ENCODE measurements at regions not wholly inside any gene's neighbourhood (a gene's known extent, or its start where the extent isn't known, plus 50 kb on each side); places are given as distances from the start of the nearest gene placed in this dataset.

GRCh38 chr1:99084562-99084961 is 79.9 kb upstream of the PLPPR5 start:
- H3K4me3 ChIP-seq: no peak overlapping the region
- H4K20me1 ChIP-seq (ENCODE audit: insufficient read depth): no peaks in the 10 kb centered on the region
- no peaks in the 10 kb centered on the region for H3K9me2 ChIP-seq (ENCODE audit: insufficient read depth)
- TF ChIP-seq EZH2 (IDR thresholded peaks at IDR 0.05; ENCODE audit: insufficient read depth, poor library complexity, severe bottlenecking) (no peak), EZH2phosphoT487 (IDR thresholded peaks at IDR 0.05; ENCODE audit: insufficient read depth, low read depth) (no peak)
- 55 to 67% methylated on average over 1 of the region's 1 CpG for WGBS, 2 experiments (ENCODE audit: low coverage in 1 of 2, low lambda C conversion rate in 2 of 2, missing lambda C conversion rate in 2 of 2)
- H2AFZ ChIP-seq: no peak overlapping the region
- H3K36me3 ChIP-seq (ENCODE audit: low read depth): no peaks in the 10 kb centered on the region
- in situ Hi-C loops (cut with MboI): no loop called here
- H3K4me1 ChIP-seq (ENCODE audit: insufficient read depth): no peaks in the 10 kb centered on the region
- H3F3A ChIP-seq (ENCODE audit: insufficient read depth): no peaks in the 10 kb centered on the region
- no peak overlapping the region for H3K9ac ChIP-seq
- no peak overlapping the region for H3K27ac ChIP-seq
- no peaks in the 10 kb centered on the region for H3K9me3 ChIP-seq (ENCODE audit: low read depth)
- H3K79me2 ChIP-seq (ENCODE audit: insufficient read depth): no peaks in the 10 kb centered on the region
- no peak for DNase-seq
- H3K4me2 ChIP-seq (ENCODE audit: unreplicated experiment): no peak overlapping the region
- no peaks in the 10 kb centered on the region for H3K27me3 ChIP-seq (replicated peaks; ENCODE audit: insufficient read depth)

GRCh38 chr1:99086057-99086456 is 81.4 kb upstream of the PLPPR5 start:
- no peaks in the 10 kb centered on the region for H3F3A ChIP-seq (ENCODE audit: insufficient read depth)
- no peak overlapping the region for H3K9ac ChIP-seq
- no peaks in the 10 kb centered on the region for H3K9me2 ChIP-seq (ENCODE audit: insufficient read depth)
- no peak overlapping the region for H3K27ac ChIP-seq
- 10 to 18% methylated on average over 1 of the region's 1 CpG for WGBS, 2 experiments (ENCODE audit: low coverage in 1 of 2, low lambda C conversion rate in 2 of 2, missing lambda C conversion rate in 2 of 2)
- in situ Hi-C loops (cut with MboI): no loop called here
- H3K4me2 ChIP-seq (ENCODE audit: unreplicated experiment): no peak overlapping the region
- H4K20me1 ChIP-seq (ENCODE audit: insufficient read depth): no peaks in the 10 kb centered on the region
- H3K36me3 ChIP-seq (ENCODE audit: low read depth): no peaks in the 10 kb centered on the region
- TF ChIP-seq EZH2phosphoT487 (IDR thresholded peaks at IDR 0.05; ENCODE audit: insufficient read depth, low read depth) (no peak), EZH2 (IDR thresholded peaks at IDR 0.05; ENCODE audit: insufficient read depth, poor library complexity, severe bottlenecking) (no peak)
- H3K27me3 ChIP-seq (replicated peaks; ENCODE audit: insufficient read depth): no peaks in the 10 kb centered on the region
- no peaks in the 10 kb centered on the region for H3K4me1 ChIP-seq (ENCODE audit: insufficient read depth)
- H3K79me2 ChIP-seq (ENCODE audit: insufficient read depth): no peaks in the 10 kb centered on the region
- DNase-seq: no peak
- H2AFZ ChIP-seq: no peak overlapping the region
- H3K4me3 ChIP-seq: no peak overlapping the region
- no peaks in the 10 kb centered on the region for H3K9me3 ChIP-seq (ENCODE audit: low read depth)

GRCh38 chr1:99098589-99098988 is 93.9 kb upstream of the PLPPR5 start:
- H3K27me3 ChIP-seq (replicated peaks; ENCODE audit: insufficient read depth): no peaks in the 10 kb centered on the region
- H2AFZ ChIP-seq: no peak overlapping the region
- H4K20me1 ChIP-seq (ENCODE audit: insufficient read depth): no peaks in the 10 kb centered on the region
- no peaks in the 10 kb centered on the region for H3K4me1 ChIP-seq (ENCODE audit: insufficient read depth)
- H3K27ac ChIP-seq: no peak overlapping the region
- no peaks in the 10 kb centered on the region for H3K9me2 ChIP-seq (ENCODE audit: insufficient read depth)
- no peak overlapping the region for H3K4me2 ChIP-seq (ENCODE audit: unreplicated experiment)
- no peak overlapping the region for H3K9ac ChIP-seq
- 35 to 52% methylated on average over 1 of the region's 1 CpG for WGBS, 2 experiments (ENCODE audit: low coverage in 1 of 2, low lambda C conversion rate in 2 of 2, missing lambda C conversion rate in 2 of 2)
- no peak for DNase-seq
- H3K36me3 ChIP-seq (ENCODE audit: low read depth): no peaks in the 10 kb centered on the region
- H3K4me3 ChIP-seq: no peak overlapping the region
- no peaks in the 10 kb centered on the region for H3K79me2 ChIP-seq (ENCODE audit: insufficient read depth)
- in situ Hi-C loops (cut with MboI): no loop called here
- no peaks in the 10 kb centered on the region for H3K9me3 ChIP-seq (ENCODE audit: low read depth)
- TF ChIP-seq EZH2 (IDR thresholded peaks at IDR 0.05; ENCODE audit: insufficient read depth, poor library complexity, severe bottlenecking): no peak
- no peak for TF ChIP-seq EZH2phosphoT487 (IDR thresholded peaks at IDR 0.05; ENCODE audit: insufficient read depth, low read depth)
- no peaks in the 10 kb centered on the region for H3F3A ChIP-seq (ENCODE audit: insufficient read depth)

- no peak overlapping the region for H2AFZ ChIP-seq
- WGBS, 2 experiments (ENCODE audit: low coverage in 1 of 2, low lambda C conversion rate in 2 of 2, missing lambda C conversion rate in 2 of 2): 42 to 62% methylated on average over 1 of the region's 1 CpG
Observed at GRCh38 chr1:99106274-99106673, 101.6 kb upstream of the PLPPR5 start.

GRCh38 chr1:99107680-99108079 is 103.0 kb upstream of the PLPPR5 start:
- Histone ChIP-seq H3K36me3 (ENCODE audit: low read depth) (no peaks in the 10 kb centered on the region), H3K9me2 (ENCODE audit: insufficient read depth) (no peaks in the 10 kb centered on the region), H3F3A (ENCODE audit: insufficient read depth) (no peaks in the 10 kb centered on the region), H3K9me3 (ENCODE audit: low read depth) (no peaks in the 10 kb centered on the region), H3K4me2 (ENCODE audit: unreplicated experiment) (no peak overlapping the region), H2AFZ (no peak overlapping the region), H3K4me3 (no peak overlapping the region), H3K27ac (no peak overlapping the region), H4K20me1 (ENCODE audit: insufficient read depth) (no peaks in the 10 kb centered on the region), H3K4me1 (ENCODE audit: insufficient read depth) (no peaks in the 10 kb centered on the region), H3K9ac (no peak overlapping the region), H3K79me2 (ENCODE audit: insufficient read depth) (no peaks in the 10 kb centered on the region), H3K27me3 (replicated peaks; ENCODE audit: insufficient read depth) (no peaks in the 10 kb centered on the region)
- in situ Hi-C loops (cut with MboI): no loop called here
- TF ChIP-seq EZH2 (IDR thresholded peaks at IDR 0.05; ENCODE audit: insufficient read depth, poor library complexity, severe bottlenecking) (no peak), EZH2phosphoT487 (IDR thresholded peaks at IDR 0.05; ENCODE audit: insufficient read depth, low read depth) (no peak)
- no peak for DNase-seq
- 63% methylated on average over 7 of the region's 7 CpGs for WGBS, 2 experiments (ENCODE audit: low coverage in 1 of 2, low lambda C conversion rate in 2 of 2, missing lambda C conversion rate in 2 of 2)

More at GRCh38 chr1:99106274-99106673, 101.6 kb upstream of the PLPPR5 start:
- no peaks in the 10 kb centered on the region for H3K36me3 ChIP-seq (ENCODE audit: low read depth)
- no peak overlapping the region for H3K4me3 ChIP-seq
- H4K20me1 ChIP-seq (ENCODE audit: insufficient read depth): no peaks in the 10 kb centered on the region
- H3K4me2 ChIP-seq (ENCODE audit: unreplicated experiment): no peak overlapping the region
- no peaks in the 10 kb centered on the region for H3K4me1 ChIP-seq (ENCODE audit: insufficient read depth)
- no peak overlapping the region for H3K27ac ChIP-seq
- H3K9me3 ChIP-seq (ENCODE audit: low read depth): no peaks in the 10 kb centered on the region
- H3K27me3 ChIP-seq (replicated peaks; ENCODE audit: insufficient read depth): no peaks in the 10 kb centered on the region
- H3K9me2 ChIP-seq (ENCODE audit: insufficient read depth): no peaks in the 10 kb centered on the region
- H3F3A ChIP-seq (ENCODE audit: insufficient read depth): no peaks in the 10 kb centered on the region
- H3K79me2 ChIP-seq (ENCODE audit: insufficient read depth): no peaks in the 10 kb centered on the region
- TF ChIP-seq EZH2 (IDR thresholded peaks at IDR 0.05; ENCODE audit: insufficient read depth, poor library complexity, severe bottlenecking): no peak
- no peak for TF ChIP-seq EZH2phosphoT487 (IDR thresholded peaks at IDR 0.05; ENCODE audit: insufficient read depth, low read depth)
- no peak for DNase-seq
- in situ Hi-C loops (cut with MboI): no loop called here
- H3K9ac ChIP-seq: no peak overlapping the region

Data from GM23248 (cell line).